Large intestine (tissue), 3 donors: ENCODE measurements at regions not wholly inside any gene's neighbourhood (a gene's known extent, or its start where the extent isn't known, plus 50 kb on each side); places are given as distances from the start of the nearest gene placed in this dataset.

Source experiments
- DNase-seq, 2 donors: peaks; one replicate each; pipeline versions ENCODE4 v3.0.0 to v3.0.0-alpha.2; 2013
- H3K27ac ChIP-seq: one replicate; pipeline ENCODE4 v1.5.1; 2013; ENCODE audit warnings: low read length
- H3K27me3 ChIP-seq: 2 replicates; pipeline ENCODE4 v1.6.1; 2013; ENCODE audit warnings: low read length; ENCODE audit not compliant: control insufficient read depth, insufficient read depth
- H3K36me3 ChIP-seq: 2 replicates; pipeline ENCODE4 v1.6.1; 2013; ENCODE audit warnings: low read length; ENCODE audit not compliant: control insufficient read depth, insufficient read depth
- H3K4me1 ChIP-seq: one replicate; pipeline ENCODE4 v1.6.1; 2013; ENCODE audit warnings: low read length; ENCODE audit not compliant: control insufficient read depth, insufficient read depth
- H3K4me3 ChIP-seq: one replicate; pipeline ENCODE4 v1.5.1; 2013; ENCODE audit warnings: low read length
- H3K9me3 ChIP-seq: one replicate; pipeline ENCODE4 v1.6.1; 2013; ENCODE audit warnings: mild to moderate bottlenecking, low read depth, low read length, moderate library complexity; ENCODE audit not compliant: control insufficient read depth
- WGBS: methylation state at CpG from one replicate; pipeline ENCODE4 v1.1.5; 2013; ENCODE audit warnings: low lambda C conversion rate; ENCODE audit not compliant: insufficient coverage; 5-methylcytosine and 5-hydroxymethylcytosine counted together

DNA sequence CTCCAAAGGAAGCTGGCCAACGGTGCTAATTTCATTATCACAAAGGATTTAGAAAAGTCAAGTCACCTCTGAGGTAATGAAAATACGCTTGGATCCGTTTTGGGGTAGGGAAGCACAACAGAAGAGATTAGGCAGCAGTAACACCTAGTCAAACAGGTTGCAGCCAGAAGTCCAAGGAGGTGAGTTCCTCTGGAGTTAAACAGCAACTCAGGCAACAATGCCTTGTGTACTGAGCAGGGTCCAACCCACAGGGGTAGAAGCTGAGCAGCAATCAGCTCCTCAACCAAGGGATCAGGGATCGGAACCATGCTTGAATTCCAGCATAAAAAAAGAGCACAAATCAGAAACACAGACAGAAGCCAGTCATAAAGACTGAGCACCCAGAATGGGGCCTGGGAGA is 88.1 kb upstream of the SPRED1 start:
- H3K27me3 ChIP-seq: no peaks in the 10 kb centered on the region
- WGBS: 56% methylated on average over 1 of the region's 4 CpGs
- no peaks in the 10 kb centered on the region for H3K9me3 ChIP-seq
- no peaks in the 10 kb centered on the region for H3K36me3 ChIP-seq
- no peak overlapping the region for H3K4me3 ChIP-seq
- peak in 1 of 2 donors; percentile 70 for DNase-seq
- H3K27ac ChIP-seq: peak overlapping the region; percentile 52
- H3K4me1 ChIP-seq: peaks cover 16% of the 10 kb centered on the region

DNA sequence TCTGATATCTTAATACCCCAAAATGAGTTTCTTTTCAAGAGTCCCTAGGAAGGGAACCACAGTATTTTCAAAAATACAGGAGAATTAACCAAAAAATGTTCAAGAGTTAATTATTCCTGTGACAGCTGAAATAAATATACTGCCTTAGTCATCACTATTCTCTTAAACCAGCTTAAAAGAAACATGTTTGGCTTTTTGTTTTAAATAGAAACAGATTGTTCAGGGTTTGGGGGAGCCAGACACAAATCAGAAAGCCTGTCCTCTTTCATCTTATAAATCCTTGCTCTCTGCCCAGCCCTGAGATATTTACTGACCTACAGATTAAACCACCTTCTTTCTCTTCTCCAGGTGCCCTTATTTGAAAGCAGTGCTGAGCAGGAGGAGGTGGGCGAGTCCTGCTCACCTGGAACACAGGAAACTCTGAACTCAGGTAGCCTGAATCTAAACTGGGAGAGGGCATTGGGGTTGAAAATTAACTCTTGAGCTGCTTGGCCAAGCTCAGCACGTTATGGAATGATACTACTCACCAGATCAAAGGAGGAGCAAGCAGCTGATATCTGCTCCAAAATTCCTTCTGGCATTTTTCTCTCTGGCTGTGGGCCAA is 84.1 kb upstream of the SPRED1 start:
- no peaks in the 10 kb centered on the region for H3K27me3 ChIP-seq
- peaks cover 11% of the 10 kb centered on the region for H3K4me1 ChIP-seq
- no peak overlapping the region for H3K27ac ChIP-seq
- H3K4me3 ChIP-seq: no peak overlapping the region
- DNase-seq: peak in 1 of 2 donors; percentile 58
- H3K9me3 ChIP-seq: no peaks in the 10 kb centered on the region
- WGBS: no CpG with 5 or more reads among the region's 2 CpGs
- no peaks in the 10 kb centered on the region for H3K36me3 ChIP-seq

DNA sequence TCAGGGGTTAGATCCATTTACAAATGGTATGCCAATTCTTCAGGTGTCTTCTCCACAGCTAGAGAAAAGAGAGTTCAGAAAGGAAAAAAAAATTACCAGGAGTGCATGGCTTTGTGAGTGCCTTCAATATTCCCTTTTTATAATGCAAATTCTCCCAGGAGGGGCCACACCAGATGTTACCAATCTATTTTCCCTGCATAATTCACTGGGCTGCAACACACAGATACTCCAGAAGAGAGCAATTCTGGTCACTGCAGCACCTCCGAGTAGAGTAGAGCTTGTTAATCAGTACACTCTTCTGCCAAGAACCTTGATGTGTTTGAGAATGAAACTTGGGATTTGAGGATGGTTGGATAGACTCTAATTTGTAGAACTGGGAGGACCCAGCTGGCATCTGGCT is 80.7 kb upstream of the SPRED1 start:
- no peaks in the 10 kb centered on the region for H3K4me1 ChIP-seq
- H3K27me3 ChIP-seq: no peaks in the 10 kb centered on the region
- H3K9me3 ChIP-seq: no peaks in the 10 kb centered on the region
- no peak for DNase-seq
- WGBS: no CpG with 5 or more reads among the region's 1 CpG
- no peak overlapping the region for H3K4me3 ChIP-seq
- H3K36me3 ChIP-seq: no peaks in the 10 kb centered on the region
- no peak overlapping the region for H3K27ac ChIP-seq

DNA sequence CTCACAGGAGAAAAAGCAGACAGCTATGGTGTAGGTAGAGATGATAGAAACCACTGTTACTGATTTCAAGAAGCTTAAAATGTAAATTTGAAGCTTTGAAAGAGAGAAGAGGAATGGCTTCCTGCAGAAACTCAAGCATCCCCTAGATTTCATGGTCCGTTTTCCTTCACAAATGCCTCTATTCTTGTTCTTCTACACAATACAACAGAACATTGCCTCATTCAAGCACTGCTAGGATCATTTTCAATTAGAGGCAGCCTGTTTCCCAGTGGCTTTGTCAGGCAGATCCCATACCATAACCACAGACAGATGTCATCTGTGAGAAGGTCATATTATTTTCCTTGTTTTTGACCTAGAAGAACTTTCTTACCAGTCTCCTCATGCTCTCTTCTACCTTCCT is 77.9 kb upstream of the SPRED1 start:
- WGBS: no CpG with 5 or more reads among the region's 1 CpG
- no peak for DNase-seq
- no peaks in the 10 kb centered on the region for H3K36me3 ChIP-seq
- H3K4me3 ChIP-seq: no peak overlapping the region
- H3K27me3 ChIP-seq: no peaks in the 10 kb centered on the region
- no peak overlapping the region for H3K27ac ChIP-seq
- H3K9me3 ChIP-seq: no peaks in the 10 kb centered on the region
- no peaks in the 10 kb centered on the region for H3K4me1 ChIP-seq

DNA sequence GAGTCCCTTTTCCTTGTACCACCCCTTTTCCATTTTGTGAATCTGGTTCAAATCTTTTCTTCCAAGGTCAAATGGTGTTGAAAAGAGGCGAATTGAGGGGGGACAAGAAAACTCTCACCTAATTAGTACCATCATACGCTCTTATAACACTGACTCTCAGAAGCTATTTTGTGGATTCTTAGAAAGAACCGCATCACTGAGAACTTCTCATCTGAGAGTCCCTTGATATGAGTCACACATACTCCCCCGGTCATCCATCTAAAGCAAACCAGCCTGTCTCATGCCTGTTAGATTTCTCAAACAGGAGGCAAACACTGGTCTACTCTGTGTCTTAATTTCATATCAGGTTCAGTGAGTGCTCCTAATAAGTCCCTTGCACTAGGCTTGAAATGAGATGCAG is 76.5 kb upstream of the SPRED1 start:
- no CpG with 5 or more reads among the region's 4 CpGs for WGBS
- no peak for DNase-seq
- Histone ChIP-seq H3K27ac (no peak overlapping the region), H3K4me1 (no peaks in the 10 kb centered on the region), H3K4me3 (no peak overlapping the region), H3K9me3 (no peaks in the 10 kb centered on the region), H3K36me3 (no peaks in the 10 kb centered on the region), H3K27me3 (no peaks in the 10 kb centered on the region)

DNA sequence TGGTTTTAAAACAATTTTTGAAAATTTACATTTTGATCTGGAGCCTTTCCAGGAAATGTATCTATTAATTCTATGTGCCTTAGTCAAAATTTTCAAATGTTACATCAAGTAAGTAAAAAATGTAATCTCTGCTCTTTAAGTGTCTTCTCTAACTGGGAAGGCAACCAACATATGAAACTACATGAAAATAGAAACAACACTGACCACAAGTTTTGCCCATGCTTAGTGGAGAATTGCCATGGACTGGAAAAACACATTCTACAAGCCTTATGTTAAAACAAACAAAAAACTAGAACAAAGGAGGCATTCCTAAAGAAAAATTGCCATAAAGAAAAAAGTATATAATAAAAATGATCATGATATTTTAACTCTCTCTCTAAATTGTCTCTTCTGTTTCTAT is 75.9 kb upstream of the SPRED1 start:
- no peaks in the 10 kb centered on the region for H3K36me3 ChIP-seq
- H3K27ac ChIP-seq: no peak overlapping the region
- H3K27me3 ChIP-seq: no peaks in the 10 kb centered on the region
- H3K9me3 ChIP-seq: no peaks in the 10 kb centered on the region
- H3K4me3 ChIP-seq: no peak overlapping the region
- no peak for DNase-seq
- no peaks in the 10 kb centered on the region for H3K4me1 ChIP-seq

DNA sequence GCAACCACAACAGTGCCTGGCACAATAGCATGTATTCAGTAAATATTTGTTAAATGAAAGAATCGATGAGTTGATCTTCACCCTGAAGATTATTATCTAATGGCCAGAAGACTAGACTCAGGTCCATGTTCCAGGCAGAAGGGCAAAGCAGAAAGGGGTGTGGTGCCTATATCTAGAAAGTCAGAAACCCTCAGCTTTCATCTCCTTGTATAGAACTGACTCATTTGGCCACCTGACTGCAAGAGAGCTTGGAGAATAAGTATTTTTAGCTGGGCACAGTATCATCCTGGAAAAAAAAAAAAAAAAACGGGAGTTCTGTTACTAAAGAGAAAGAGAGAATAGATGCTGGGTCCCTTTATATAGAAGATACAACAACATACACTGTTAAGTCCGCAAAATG is 69.7 kb upstream of the SPRED1 start:
- Histone ChIP-seq H3K27ac (no peak overlapping the region), H3K36me3 (no peaks in the 10 kb centered on the region), H3K4me1 (no peaks in the 10 kb centered on the region), H3K27me3 (no peaks in the 10 kb centered on the region), H3K4me3 (no peak overlapping the region), H3K9me3 (no peaks in the 10 kb centered on the region)
- 60% methylated on average over 1 of the region's 3 CpGs for WGBS
- no peak for DNase-seq

DNA sequence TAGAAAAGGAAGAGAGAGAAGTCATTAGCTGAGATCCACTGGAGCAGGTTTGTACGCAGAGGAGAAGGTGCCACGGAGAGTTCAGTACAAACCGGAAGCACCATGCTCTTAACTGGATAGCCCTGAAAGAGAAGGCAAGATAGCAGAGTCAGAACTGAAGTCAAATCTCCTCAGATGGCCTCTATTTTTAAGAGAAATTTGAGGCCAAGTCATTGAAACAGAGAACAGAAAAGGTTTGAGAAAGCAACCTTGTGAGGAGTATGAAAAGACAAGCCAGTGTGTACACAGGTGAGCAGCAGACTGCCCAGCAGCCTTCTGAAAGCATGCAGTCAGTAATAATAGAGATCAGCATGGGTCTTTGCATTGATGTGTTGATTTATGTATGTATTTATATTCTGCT is 66.1 kb upstream of the SPRED1 start:
- H3K27me3 ChIP-seq: no peaks in the 10 kb centered on the region
- 90% methylated on average over 3 of the region's 3 CpGs for WGBS
- H3K9me3 ChIP-seq: no peaks in the 10 kb centered on the region
- H3K4me3 ChIP-seq: no peak overlapping the region
- H3K36me3 ChIP-seq: no peaks in the 10 kb centered on the region
- no peaks in the 10 kb centered on the region for H3K4me1 ChIP-seq
- no peak overlapping the region for H3K27ac ChIP-seq
- no peak for DNase-seq

DNA sequence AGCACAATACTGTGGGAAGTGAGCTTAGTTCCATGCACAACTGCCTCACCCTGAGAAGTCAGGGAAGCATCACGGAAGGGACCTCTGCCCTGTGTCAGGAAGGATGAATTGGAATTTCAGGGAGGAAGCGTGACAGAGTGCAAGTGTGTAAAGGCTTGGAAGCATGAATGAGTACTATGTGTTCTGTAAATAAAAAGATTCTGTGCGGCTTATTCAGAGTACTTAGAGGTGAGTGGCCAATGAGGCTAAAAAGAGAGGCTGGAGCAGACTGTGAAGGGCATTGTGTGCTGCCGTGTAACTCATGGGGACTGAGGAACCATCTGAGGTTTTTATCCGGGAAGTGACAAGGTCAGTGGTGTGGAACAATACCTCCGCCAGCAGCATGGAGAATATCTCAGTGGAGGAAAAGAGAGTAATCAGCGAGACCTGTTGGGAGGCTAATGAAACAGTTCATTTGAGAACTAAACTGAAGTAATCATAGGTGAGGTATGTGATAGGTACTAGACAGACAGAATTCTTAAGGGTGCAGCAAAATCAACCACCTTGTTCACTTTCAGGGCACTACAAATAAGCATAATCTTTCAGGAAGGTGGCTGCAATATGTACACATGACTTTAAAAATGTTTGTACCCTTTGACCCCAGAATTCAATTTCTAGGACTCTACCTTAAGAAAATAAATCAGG is 64.9 kb upstream of the SPRED1 start:
- no peaks in the 10 kb centered on the region for H3K36me3 ChIP-seq
- WGBS: 85% methylated on average over 3 of the region's 7 CpGs
- no peak overlapping the region for H3K4me3 ChIP-seq
- H3K4me1 ChIP-seq: no peaks in the 10 kb centered on the region
- H3K27ac ChIP-seq: no peak overlapping the region
- no peaks in the 10 kb centered on the region for H3K9me3 ChIP-seq
- peak in 1 of 2 donors; percentile 13 for DNase-seq
- H3K27me3 ChIP-seq: no peaks in the 10 kb centered on the region

DNA sequence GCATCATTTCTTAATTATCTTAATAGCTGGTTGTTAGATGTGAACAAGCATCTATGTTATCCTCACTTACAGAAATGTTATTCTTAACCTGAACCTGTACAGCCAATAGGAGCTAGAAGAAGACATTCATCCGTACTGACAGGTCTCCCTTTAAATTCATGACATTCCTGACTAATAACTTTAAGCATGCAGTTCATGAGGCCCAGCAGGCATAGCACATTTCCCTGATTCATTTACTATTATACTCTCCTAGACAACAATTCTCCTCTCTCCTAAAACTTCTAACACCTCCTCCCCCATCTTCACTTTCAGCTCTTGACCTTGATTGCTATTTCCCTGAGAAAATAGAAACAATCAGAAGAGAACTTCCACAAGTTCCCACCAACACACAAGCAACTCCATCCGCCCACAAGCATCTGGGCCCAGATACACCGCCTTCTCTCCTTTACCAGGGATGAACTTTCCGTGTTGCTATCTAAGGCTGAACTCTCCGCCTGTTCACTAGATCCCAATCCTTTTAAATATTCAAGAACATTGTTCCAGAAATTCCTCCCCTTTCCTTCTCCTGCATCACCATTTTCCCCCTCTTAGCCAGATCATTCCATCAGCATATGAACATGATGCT is 62.9 kb upstream of the SPRED1 start:
- H3K9me3 ChIP-seq: no peaks in the 10 kb centered on the region
- H3K27ac ChIP-seq: no peak overlapping the region
- 100% methylated on average over 1 of the region's 5 CpGs for WGBS
- no peaks in the 10 kb centered on the region for H3K36me3 ChIP-seq
- H3K4me3 ChIP-seq: no peak overlapping the region
- DNase-seq: no peak
- no peaks in the 10 kb centered on the region for H3K4me1 ChIP-seq
- H3K27me3 ChIP-seq: no peaks in the 10 kb centered on the region

DNA sequence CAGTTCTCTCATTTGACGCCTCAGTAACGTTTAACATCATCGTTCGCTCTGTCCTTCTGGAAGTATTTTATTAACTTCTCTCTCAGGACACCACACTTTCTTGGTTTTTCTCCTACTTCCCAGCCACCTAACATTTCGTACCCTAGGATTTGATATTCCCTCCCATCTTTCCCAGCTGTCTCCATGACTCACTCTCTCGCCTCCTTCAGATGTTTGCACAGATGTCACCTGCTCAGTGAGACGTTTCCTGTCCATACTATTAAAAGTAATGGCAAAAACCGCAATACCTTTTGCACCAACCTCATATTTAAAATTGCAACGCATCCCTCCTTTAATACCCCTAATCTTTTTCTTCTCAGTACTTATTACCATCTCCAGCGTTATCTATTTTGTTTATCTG is 62.1 kb upstream of the SPRED1 start:
- Histone ChIP-seq H3K9me3 (no peaks in the 10 kb centered on the region), H3K27ac (no peak overlapping the region), H3K27me3 (no peaks in the 10 kb centered on the region), H3K36me3 (no peaks in the 10 kb centered on the region), H3K4me1 (no peaks in the 10 kb centered on the region), H3K4me3 (no peak overlapping the region)
- no peak for DNase-seq
- 98% methylated on average over 7 of the region's 10 CpGs for WGBS
